ENCODE measurements at regions not wholly inside any gene's neighbourhood (a gene's known extent, or its start where the extent isn't known, plus 50 kb on each side); places are given as distances from the start of the nearest gene placed in this dataset.

GRCh38 chr10:4685491-4685890 is 140.5 kb upstream of the AKR1E2 start:
- 47 to 62% (median 54%) methylated on average over 3 of the region's 3 CpGs for WGBS, 5 donors
- H3K27me3 ChIP-seq (replicated peaks in 1 of 7), result no peaks in the 10 kb centered on the region
- H3K27ac ChIP-seq, result no peak overlapping the region
- DNase-seq, result no peak
- no peak for TF ChIP-seq CTCF (IDR thresholded peaks at IDR 0.05 in 8 of 11, conservative IDR thresholded peaks at IDR 0.05 in 3 of 11)
- no peak for TF ChIP-seq POLR2A (IDR thresholded peaks at IDR 0.05)
- no peak for TF ChIP-seq POLR2AphosphoS5 (IDR thresholded peaks at IDR 0.05)
- H3K36me3 ChIP-seq, result no peaks in the 10 kb centered on the region
- H3K4me1 ChIP-seq, result no peaks in the 10 kb centered on the region
- no peaks in the 10 kb centered on the region for H3K9me3 ChIP-seq
- no peak overlapping the region for H3K4me3 ChIP-seq
- intact Hi-C loops (cut with DNase I; ENCODE audit: low total_unique reads), result no loop called here

GRCh38 chr10:4684434-4684833 is 141.6 kb upstream of the AKR1E2 start:
- Histone ChIP-seq H3K27ac (no peak overlapping the region), H3K4me3 (no peak overlapping the region), H3K36me3 (no peaks in the 10 kb centered on the region), H3K4me1 (no peaks in the 10 kb centered on the region), H3K27me3 (replicated peaks in 1 of 7) (no peaks in the 10 kb centered on the region), H3K9me3 (no peaks in the 10 kb centered on the region)
- intact Hi-C loops (cut with DNase I; ENCODE audit: low total_unique reads), result no loop called here
- no peak for TF ChIP-seq CTCF (IDR thresholded peaks at IDR 0.05 in 8 of 11, conservative IDR thresholded peaks at IDR 0.05 in 3 of 11)
- no peak for TF ChIP-seq POLR2A (IDR thresholded peaks at IDR 0.05)
- TF ChIP-seq POLR2AphosphoS5 (IDR thresholded peaks at IDR 0.05), result no peak
- no peak for DNase-seq

GRCh38 chr10:4683838-4684237 is 142.2 kb upstream of the AKR1E2 start:
- intact Hi-C loops (cut with DNase I; ENCODE audit: low total_unique reads), result no loop called here
- 88 to 95% (median 93%) methylated on average over 8 of the region's 8 CpGs for WGBS, 5 donors

GRCh38 chr10:4683137-4683536 is 142.9 kb upstream of the AKR1E2 start:
- Histone ChIP-seq H3K27ac (no peak overlapping the region), H3K36me3 (no peaks in the 10 kb centered on the region), H3K9me3 (no peaks in the 10 kb centered on the region), H3K4me3 (no peak overlapping the region), H3K27me3 (replicated peaks in 1 of 7) (no peaks in the 10 kb centered on the region), H3K4me1 (no peaks in the 10 kb centered on the region)
- no peak for TF ChIP-seq CTCF (IDR thresholded peaks at IDR 0.05 in 8 of 11, conservative IDR thresholded peaks at IDR 0.05 in 3 of 11)
- TF ChIP-seq POLR2A (IDR thresholded peaks at IDR 0.05), result no peak
- TF ChIP-seq POLR2AphosphoS5 (IDR thresholded peaks at IDR 0.05), result no peak
- 46 to 60% (median 51%) methylated on average over 2 of the region's 2 CpGs for WGBS, 5 donors
- intact Hi-C loops (cut with DNase I; ENCODE audit: low total_unique reads), result no loop called here
- DNase-seq, result no peak

More at GRCh38 chr10:4683838-4684237, 142.2 kb upstream of the AKR1E2 start:
- Histone ChIP-seq H3K36me3 (no peaks in the 10 kb centered on the region), H3K9me3 (no peaks in the 10 kb centered on the region), H3K27ac (no peak overlapping the region), H3K27me3 (replicated peaks in 1 of 7) (no peaks in the 10 kb centered on the region), H3K4me1 (no peaks in the 10 kb centered on the region), H3K4me3 (no peak overlapping the region)
- DNase-seq, result no peak
- TF ChIP-seq CTCF (IDR thresholded peaks at IDR 0.05 in 8 of 11, conservative IDR thresholded peaks at IDR 0.05 in 3 of 11), result no peak
